HEK293T (cell line): ENCODE measurements at regions not wholly inside any gene's neighbourhood (a gene's known extent, or its start where the extent isn't known, plus 50 kb on each side); places are given as distances from the start of the nearest gene placed in this dataset.

Experiments
- BHLHE40 ChIP-seq: fragments of 450-650 bp; IDR thresholded peaks from 2 replicates; pipeline ENCODE4 v1.6.1; 2016; ENCODE audit warnings: mild to moderate bottlenecking, moderate library complexity, borderline replicate concordance
- ELF4 ChIP-seq: fragments of 450-650 bp; IDR thresholded peaks from 2 replicates; pipeline ENCODE4 v1.6.1; 2017; ENCODE audit warnings: antibody characterized with exemption
- FOXA1 ChIP-seq: fragments of 450-650 bp; IDR thresholded peaks from 2 replicates; pipeline ENCODE4 v1.6.1; 2016; ENCODE audit warnings: mild to moderate bottlenecking
- FOXK2 ChIP-seq: fragments of 450-650 bp; IDR thresholded peaks from 2 replicates; pipeline ENCODE4 v1.6.1; 2016; ENCODE audit warnings: mild to moderate bottlenecking
- FOXM1 ChIP-seq: fragments of 450-650 bp; IDR thresholded peaks from 2 replicates; pipeline ENCODE4 v1.6.1; 2017; ENCODE audit warnings: mild to moderate bottlenecking, borderline replicate concordance
- HDGF ChIP-seq: fragments of 450-650 bp; IDR thresholded peaks from 2 replicates; pipeline ENCODE4 v1.6.1; 2017; ENCODE audit warnings: antibody characterized with exemption, borderline replicate concordance
- L3MBTL2 ChIP-seq: fragments of 450-650 bp; conservative IDR thresholded peaks from 2 replicates; pipeline ENCODE4 v1.6.1; 2016; ENCODE audit warnings: mild to moderate bottlenecking
- PKNOX1 ChIP-seq: fragments of 450-650 bp; IDR thresholded peaks from 2 replicates; pipeline ENCODE4 v1.6.1; 2016
- SP1 ChIP-seq: fragments of 450-650 bp; IDR thresholded peaks from 2 replicates; pipeline ENCODE4 v1.6.1; 2017
- SUZ12 ChIP-seq: fragments of 450-650 bp; IDR thresholded peaks from 2 replicates; pipeline ENCODE4 v1.6.1; 2016; ENCODE audit warnings: mild to moderate bottlenecking
- TARDBP ChIP-seq: fragments of 450-650 bp; IDR thresholded peaks from 2 replicates; pipeline ENCODE4 v1.6.1; 2016

- TF ChIP-seq TARDBP, result no peak
- TF ChIP-seq SUZ12, result no peak
- no peak for TF ChIP-seq BHLHE40
- no peak for TF ChIP-seq SP1
- no peak for TF ChIP-seq FOXM1
- no peak for TF ChIP-seq L3MBTL2
- TF ChIP-seq HDGF, result no peak
- TF ChIP-seq FOXK2, result no peak
- no peak for TF ChIP-seq FOXA1
- no peak for TF ChIP-seq ELF4
- no peak for TF ChIP-seq PKNOX1
These were observed 199.2 kb upstream of the CDH4 start for GRCh38 chr20:61052776-61053442.
